ENCODE measurements at regions not wholly inside any gene's neighbourhood (a gene's known extent, or its start where the extent isn't known, plus 50 kb on each side); places are given as distances from the start of the nearest gene placed in this dataset.

DNA sequence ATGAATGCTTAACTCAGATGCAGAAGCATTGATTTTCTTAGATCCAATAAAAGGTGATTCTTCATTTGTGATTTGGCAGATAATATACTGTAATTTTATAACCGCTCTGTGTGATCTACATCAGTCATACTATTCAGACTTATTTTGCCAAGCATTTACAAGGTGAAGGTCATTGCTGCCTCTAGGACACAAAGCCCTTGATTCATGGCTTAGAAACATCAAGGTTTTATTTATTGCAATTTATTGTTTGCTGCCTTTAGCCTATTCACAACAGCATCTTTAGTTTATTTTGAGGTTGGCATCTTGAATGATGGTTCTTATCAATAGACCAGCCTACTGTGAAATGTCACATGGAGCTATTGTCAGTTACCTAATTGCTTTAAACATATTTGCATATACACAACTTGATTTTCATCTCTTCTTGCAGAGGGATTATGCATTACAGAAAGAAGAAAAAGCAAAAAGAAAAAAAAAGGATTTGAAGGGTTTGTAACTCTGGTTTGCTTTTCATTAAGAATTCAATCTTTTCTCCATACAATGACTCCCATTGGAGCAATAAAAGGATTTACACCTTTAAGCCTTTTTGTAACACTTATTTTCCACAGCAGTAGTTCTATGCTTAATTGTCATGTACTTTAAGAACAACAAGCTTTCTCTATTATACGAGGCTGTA, 1371.6 kb upstream of the CELF2 start:
- FAIRE-seq = no peak

DNA sequence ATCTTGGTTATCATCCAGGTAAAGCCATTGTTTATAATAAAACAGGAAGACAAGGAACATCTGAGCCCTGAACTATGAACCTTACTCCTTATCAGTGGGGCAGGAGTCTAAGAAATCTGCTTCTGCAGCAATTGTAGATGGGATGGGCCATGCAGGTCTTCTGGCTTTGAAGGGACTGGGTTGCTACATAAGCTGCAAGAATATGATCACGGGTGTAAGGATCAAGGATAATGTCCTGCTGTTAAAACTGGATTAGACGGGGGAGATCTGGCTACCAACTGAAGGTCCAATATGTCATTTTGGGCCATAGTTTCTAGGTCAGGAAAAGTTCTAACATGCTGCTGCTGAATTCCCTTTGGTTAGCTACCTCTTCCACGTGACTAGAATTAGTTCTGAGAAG, 1363.4 kb upstream of the CELF2 start:
- FAIRE-seq (no peak), DNase-seq (ENCODE audit: extremely low spot score, insufficient read length, low read depth) (no peak)

More for the DNA sequence above, 1371.6 kb upstream of the CELF2 start:
- DNase-seq (ENCODE audit: extremely low spot score, insufficient read length, low read depth) = no peak

DNA sequence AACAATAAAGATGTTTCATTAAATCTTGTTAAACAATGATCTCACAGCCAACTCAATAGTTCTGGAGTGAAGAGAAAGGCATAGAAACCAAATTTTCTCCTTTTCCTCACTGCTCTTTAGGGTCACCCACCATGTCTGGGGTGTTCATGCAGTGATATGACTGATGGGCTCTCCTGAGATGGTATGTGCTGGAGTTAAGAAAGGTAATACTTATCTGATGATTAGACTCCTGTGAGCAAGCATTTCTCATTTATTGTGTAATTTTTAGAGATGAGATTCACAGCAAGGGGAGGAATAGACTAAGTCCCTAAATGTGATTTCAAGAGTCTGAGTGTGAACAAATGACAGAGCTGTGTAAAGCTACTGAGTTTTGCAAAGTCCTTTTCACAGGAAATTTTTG, 1361.3 kb upstream of the CELF2 start:
- FAIRE-seq = no peak
- DNase-seq (ENCODE audit: extremely low spot score, insufficient read length, low read depth) = no peak

- DNase-seq (ENCODE audit: extremely low spot score, insufficient read length, low read depth) = no peak
- no peak for FAIRE-seq
Measured at GRCh38 chr10:9656996-9657395, 1360.7 kb upstream of the CELF2 start.

DNA sequence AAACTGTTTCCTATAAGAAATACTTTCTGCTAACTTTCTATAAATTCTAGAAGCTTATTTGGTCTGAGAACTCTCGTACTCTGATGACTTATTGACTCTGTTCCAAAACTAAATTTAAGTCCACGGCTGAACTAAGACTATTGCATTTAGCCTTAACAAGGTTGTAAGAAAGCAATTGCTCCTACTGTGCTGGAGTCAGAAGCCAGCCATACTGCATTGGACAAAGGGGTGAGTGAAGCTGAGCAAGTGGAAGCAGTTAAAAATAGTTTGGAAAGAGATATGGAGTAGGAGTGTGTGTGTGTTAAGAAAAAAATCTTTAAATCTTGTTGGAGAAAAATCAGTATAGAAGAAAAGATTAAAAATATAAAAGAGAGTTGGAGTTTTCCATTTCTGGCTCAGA, 1360.1 kb upstream of the CELF2 start:
- no peak for DNase-seq (ENCODE audit: extremely low spot score, insufficient read length, low read depth)
- no peak for FAIRE-seq

DNA sequence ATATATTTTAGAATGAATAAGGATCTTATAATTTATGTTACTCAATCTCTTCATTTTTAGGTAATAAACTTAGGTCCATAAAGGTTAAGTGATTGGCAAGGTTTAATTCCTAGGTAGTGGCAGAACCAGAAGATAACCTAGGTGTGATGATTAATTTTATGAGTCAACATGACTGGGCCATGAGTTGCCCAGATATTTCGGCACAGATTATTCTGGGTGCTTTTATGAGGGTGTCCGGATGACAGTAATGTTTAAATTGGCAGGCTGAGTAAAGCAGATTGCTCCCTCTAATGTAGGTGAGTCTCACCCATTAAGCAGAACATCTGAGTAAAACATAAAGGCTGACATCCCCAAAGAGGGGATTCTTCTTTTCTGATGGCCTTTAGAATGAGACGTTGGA, 1349.3 kb upstream of the CELF2 start:
- FAIRE-seq = no peak
- DNase-seq (ENCODE audit: extremely low spot score, insufficient read length, low read depth) = no peak

- FAIRE-seq (no peak), DNase-seq (ENCODE audit: extremely low spot score, insufficient read length, low read depth) (no peak)
Measured at GRCh38 chr10:9670911-9671310, 1346.8 kb upstream of the CELF2 start.

DNA sequence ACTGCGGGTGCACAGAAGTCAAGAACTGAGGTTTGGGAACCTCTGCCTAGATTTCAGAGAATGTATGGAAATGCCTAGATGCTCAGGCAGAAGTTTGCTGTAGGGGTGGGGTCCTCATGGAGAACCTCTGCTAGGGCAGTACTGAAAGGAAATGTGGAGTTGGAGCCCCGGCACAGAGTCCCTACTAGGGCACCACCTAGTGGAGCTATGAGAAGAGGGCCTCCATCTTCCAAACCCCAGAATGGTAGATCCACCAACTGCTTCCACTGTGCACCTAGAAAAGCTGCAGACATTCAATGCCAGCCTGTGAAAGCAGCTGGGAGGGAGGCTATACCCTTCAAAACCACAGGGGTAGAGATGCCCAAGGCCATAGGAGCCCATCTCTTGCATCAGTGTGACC, 1336.0 kb upstream of the CELF2 start:
- FAIRE-seq (no peak), DNase-seq (ENCODE audit: extremely low spot score, insufficient read length, low read depth) (no peak)

GRCh38 chr10:9682802-9683201, 1334.9 kb upstream of the CELF2 start:
- FAIRE-seq (no peak), DNase-seq (ENCODE audit: extremely low spot score, insufficient read length, low read depth) (no peak)

GRCh38 chr10:9684186-9684585, 1333.5 kb upstream of the CELF2 start:
- FAIRE-seq (no peak), DNase-seq (ENCODE audit: extremely low spot score, insufficient read length, low read depth) (no peak)

DNA sequence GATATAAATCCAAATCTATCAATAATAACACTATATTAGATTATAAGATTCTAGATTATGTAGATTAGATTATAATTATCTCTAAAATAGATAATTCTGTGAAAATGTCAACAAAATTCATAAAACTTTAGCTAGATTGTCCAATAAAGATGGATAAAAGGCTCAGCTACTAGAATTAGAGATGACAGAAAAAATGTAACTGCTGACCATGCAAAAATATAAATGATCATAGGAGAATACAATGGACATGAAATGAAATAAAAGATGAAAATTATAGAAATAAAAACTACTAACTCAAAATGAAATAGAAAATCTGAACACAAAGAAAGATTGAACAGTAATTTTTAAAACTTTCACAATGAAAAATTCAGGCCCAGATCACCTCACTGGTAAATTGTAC, 1332.1 kb upstream of the CELF2 start:
- no peak for FAIRE-seq

GRCh38 chr10:9688711-9689110, 1329.0 kb upstream of the CELF2 start:
- FAIRE-seq (no peak), DNase-seq (ENCODE audit: extremely low spot score, insufficient read length, low read depth) (no peak)

More for the DNA sequence above, 1332.1 kb upstream of the CELF2 start:
- DNase-seq (ENCODE audit: extremely low spot score, insufficient read length, low read depth) = no peak

DNA sequence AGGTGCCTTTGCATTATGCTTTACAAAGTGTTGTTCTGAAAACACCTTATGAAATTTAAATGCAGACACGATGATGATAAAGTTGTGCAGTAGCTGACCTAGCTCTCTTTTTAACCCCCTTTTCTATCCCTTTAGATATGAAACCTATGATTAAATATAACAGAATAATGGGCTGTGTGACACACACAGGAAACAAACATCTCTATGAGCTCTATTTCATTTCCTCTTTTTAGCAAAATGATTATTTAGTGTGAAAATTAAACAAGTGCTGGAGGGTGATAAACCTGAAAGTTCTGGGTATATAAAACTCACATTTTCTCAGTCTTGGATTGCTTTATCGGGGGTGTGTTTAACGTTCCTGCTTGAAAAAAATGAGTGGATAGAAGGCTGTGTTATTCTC, 1310.5 kb upstream of the CELF2 start:
- DNase-seq (ENCODE audit: extremely low spot score, insufficient read length, low read depth) = no peak
- FAIRE-seq = peak; percentile 50

GRCh38 chr10:9709849-9710248, 1307.8 kb upstream of the CELF2 start:
- DNase-seq (ENCODE audit: extremely low spot score, insufficient read length, low read depth) = no peak
- no peak for FAIRE-seq

GRCh38 chr10:9712393-9712792, 1305.3 kb upstream of the CELF2 start:
- FAIRE-seq (no peak), DNase-seq (ENCODE audit: extremely low spot score, insufficient read length, low read depth) (no peak)

GRCh38 chr10:9719246-9719645, 1298.4 kb upstream of the CELF2 start:
- DNase-seq (ENCODE audit: extremely low spot score, insufficient read length, low read depth) = no peak
- no peak for FAIRE-seq

DNA sequence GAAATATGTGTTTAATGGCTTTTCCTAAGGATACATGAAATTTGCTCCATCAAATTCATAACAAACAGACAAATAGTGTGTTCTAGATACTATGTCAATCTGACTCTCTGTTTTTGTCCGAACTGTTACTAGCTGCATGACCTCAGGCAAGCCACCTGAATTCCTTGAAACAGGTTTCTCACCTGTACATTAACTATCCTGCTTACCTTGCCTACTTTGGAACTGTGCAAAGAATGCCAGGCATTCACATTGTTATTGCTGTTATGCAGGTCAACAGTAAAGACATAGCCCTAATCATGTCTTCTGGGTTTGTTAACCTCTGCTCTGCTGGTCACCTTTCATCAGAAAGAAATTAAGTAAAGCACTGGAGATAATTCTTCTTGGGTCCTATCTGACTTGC, 1283.9 kb upstream of the CELF2 start:
- no peak for FAIRE-seq
- no peak for DNase-seq (ENCODE audit: extremely low spot score, insufficient read length, low read depth)

GRCh38 chr10:9734218-9734617, 1283.5 kb upstream of the CELF2 start:
- FAIRE-seq (no peak), DNase-seq (ENCODE audit: extremely low spot score, insufficient read length, low read depth) (no peak)

DNA sequence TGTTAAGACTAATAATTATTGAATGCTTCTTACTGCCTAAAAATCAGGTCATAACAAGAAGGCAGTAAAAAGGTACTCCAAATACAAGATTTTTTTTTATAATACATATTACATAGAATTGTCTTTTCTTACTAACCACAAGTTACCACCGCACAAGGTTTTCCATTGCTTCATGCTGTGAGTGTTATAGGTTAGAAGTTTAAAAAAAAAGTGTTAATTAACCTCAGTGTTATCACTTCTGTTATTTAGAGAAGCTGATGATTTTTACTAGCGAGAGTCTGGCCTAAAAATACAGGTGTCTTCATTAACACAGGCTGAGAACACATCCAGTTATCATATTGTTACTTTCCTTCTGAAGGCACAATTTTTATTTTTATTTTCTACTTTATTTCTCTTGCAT, 1281.9 kb upstream of the CELF2 start:
- DNase-seq (ENCODE audit: extremely low spot score, insufficient read length, low read depth) (no peak), FAIRE-seq (no peak)

GRCh38 chr10:9743639-9744038, 1274.0 kb upstream of the CELF2 start:
- DNase-seq (ENCODE audit: extremely low spot score, insufficient read length, low read depth) (no peak), FAIRE-seq (no peak)

DNA sequence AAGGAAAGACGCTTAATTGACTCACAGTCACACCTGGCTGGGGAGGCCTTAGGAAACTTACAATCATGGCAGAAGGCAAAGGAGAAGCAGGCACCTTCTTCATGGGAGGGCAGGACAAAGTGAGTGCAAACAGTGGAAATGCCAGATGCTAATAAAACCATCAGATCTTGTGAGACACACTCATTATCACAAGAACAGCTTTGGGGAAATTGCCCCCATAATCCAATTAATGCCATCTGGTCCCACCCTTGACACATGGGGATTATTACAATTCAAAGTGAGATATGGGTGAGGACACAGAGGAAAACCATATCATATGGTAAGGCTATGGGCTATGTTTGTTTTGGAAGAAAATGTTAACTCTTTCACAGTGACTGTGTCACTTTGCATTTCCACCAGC, 1272.5 kb upstream of the CELF2 start:
- FAIRE-seq (no peak), DNase-seq (ENCODE audit: extremely low spot score, insufficient read length, low read depth) (no peak)

GRCh38 chr10:9757176-9757575, 1260.5 kb upstream of the CELF2 start:
- DNase-seq (ENCODE audit: extremely low spot score, insufficient read length, low read depth) (no peak), FAIRE-seq (no peak)

GRCh38 chr10:9759596-9759995, 1258.1 kb upstream of the CELF2 start:
- FAIRE-seq = no peak

More at GRCh38 chr10:9759596-9759995, 1258.1 kb upstream of the CELF2 start:
- no peak for DNase-seq (ENCODE audit: extremely low spot score, insufficient read length, low read depth)

All from GM18507 (cell line).